ENCODE measurements at regions not wholly inside any gene's neighbourhood (a gene's known extent, or its start where the extent isn't known, plus 50 kb on each side); places are given as distances from the start of the nearest gene placed in this dataset.

- no peak for TF ChIP-seq CTCF (IDR thresholded peaks at IDR 0.05)
- no peak for TF ChIP-seq POLR2A (IDR thresholded peaks at IDR 0.05)
Measured at GRCh38 chr7:21094589-21094988, 307.9 kb upstream of the SP8 start.
